ENCODE measurements at regions not wholly inside any gene's neighbourhood (a gene's known extent, or its start where the extent isn't known, plus 50 kb on each side); places are given as distances from the start of the nearest gene placed in this dataset.

GRCh38 chr14:97420211-97420610, 623.0 kb downstream of the VRK1 start:
- Histone ChIP-seq H3K27ac (ENCODE audit: low read depth, low read length) (no peak overlapping the region), H3K27me3 (ENCODE audit: control insufficient read depth in 5 of 5, insufficient read depth in 4 of 5, low read length in 5 of 5) (peaks cover 0 to 4% (median 0%) of the 10 kb centered on the region in 5 donors), H3K4me1 (ENCODE audit: control insufficient read depth in 5 of 5, insufficient read depth in 5 of 5, low read length in 5 of 5) (peaks cover 0 to 13% (median 0%) of the 10 kb centered on the region in 5 donors), H3K4me3 (ENCODE audit: low read depth in 1 of 5, low read length in 5 of 5) (no peak overlapping the region), H3K9me3 (ENCODE audit: control insufficient read depth in 5 of 5, low read length in 5 of 5) (no peaks in the 10 kb centered on the region), H3K9ac (ENCODE audit: low read length in 5 of 5) (no peak overlapping the region), H3K36me3 (ENCODE audit: control insufficient read depth in 5 of 5, insufficient read depth in 5 of 5, low read length in 5 of 5) (no peaks in the 10 kb centered on the region)

- Histone ChIP-seq H3K27me3 (ENCODE audit: control insufficient read depth in 5 of 5, insufficient read depth in 4 of 5, low read length in 5 of 5) (peaks cover 0 to 4% (median 2%) of the 10 kb centered on the region in 5 donors), H3K9me3 (ENCODE audit: control insufficient read depth in 5 of 5, low read length in 5 of 5) (no peaks in the 10 kb centered on the region), H3K4me1 (ENCODE audit: control insufficient read depth in 5 of 5, insufficient read depth in 5 of 5, low read length in 5 of 5) (no peaks in the 10 kb centered on the region), H3K36me3 (ENCODE audit: control insufficient read depth in 5 of 5, insufficient read depth in 5 of 5, low read length in 5 of 5) (no peaks in the 10 kb centered on the region), H3K4me3 (ENCODE audit: low read depth in 1 of 5, low read length in 5 of 5) (no peak overlapping the region), H3K9ac (ENCODE audit: low read length in 5 of 5) (no peak overlapping the region), H3K27ac (ENCODE audit: low read depth, low read length) (no peak overlapping the region)
Measured at GRCh38 chr14:97426776-97427175, 629.6 kb downstream of the VRK1 start.

- Histone ChIP-seq H3K27me3 (ENCODE audit: control insufficient read depth in 5 of 5, insufficient read depth in 4 of 5, low read length in 5 of 5) (peaks cover 0 to 2% (median 0%) of the 10 kb centered on the region in 5 donors), H3K9ac (ENCODE audit: low read length in 5 of 5) (no peak overlapping the region), H3K4me3 (ENCODE audit: low read depth in 1 of 5, low read length in 5 of 5) (no peak overlapping the region)
Measured at GRCh38 chr14:97428808-97429440, 631.7 kb downstream of the VRK1 start.

GRCh38 chr14:97432586-97432985, 635.4 kb downstream of the VRK1 start:
- H3K9me3 ChIP-seq (ENCODE audit: control insufficient read depth in 5 of 5, low read length in 5 of 5) = no peaks in the 10 kb centered on the region
- H3K27me3 ChIP-seq (ENCODE audit: control insufficient read depth in 5 of 5, insufficient read depth in 4 of 5, low read length in 5 of 5) = peaks cover 0 to 7% (median 0%) of the 10 kb centered on the region in 5 donors
- no peak overlapping the region for H3K4me3 ChIP-seq (ENCODE audit: low read depth in 1 of 5, low read length in 5 of 5)
- H3K27ac ChIP-seq (ENCODE audit: low read depth, low read length) = no peak overlapping the region
- H3K9ac ChIP-seq (ENCODE audit: low read length in 5 of 5) = no peak overlapping the region
- H3K4me1 ChIP-seq (ENCODE audit: control insufficient read depth in 5 of 5, insufficient read depth in 5 of 5, low read length in 5 of 5) = no peaks in the 10 kb centered on the region
- no peaks in the 10 kb centered on the region for H3K36me3 ChIP-seq (ENCODE audit: control insufficient read depth in 5 of 5, insufficient read depth in 5 of 5, low read length in 5 of 5)

More at GRCh38 chr14:97428808-97429440, 631.7 kb downstream of the VRK1 start:
- H3K4me1 ChIP-seq (ENCODE audit: control insufficient read depth in 5 of 5, insufficient read depth in 5 of 5, low read length in 5 of 5) = no peaks in the 10 kb centered on the region
- H3K27ac ChIP-seq (ENCODE audit: low read depth, low read length) = no peak overlapping the region
- H3K9me3 ChIP-seq (ENCODE audit: control insufficient read depth in 5 of 5, low read length in 5 of 5) = no peaks in the 10 kb centered on the region
- no peaks in the 10 kb centered on the region for H3K36me3 ChIP-seq (ENCODE audit: control insufficient read depth in 5 of 5, insufficient read depth in 5 of 5, low read length in 5 of 5)

GRCh38 chr14:97441740-97442362, 644.7 kb downstream of the VRK1 start:
- no peak overlapping the region for H3K27ac ChIP-seq (ENCODE audit: low read depth, low read length)
- no peaks in the 10 kb centered on the region for H3K4me1 ChIP-seq (ENCODE audit: control insufficient read depth in 5 of 5, insufficient read depth in 5 of 5, low read length in 5 of 5)
- H3K4me3 ChIP-seq (ENCODE audit: low read depth in 1 of 5, low read length in 5 of 5) = no peak overlapping the region
- H3K36me3 ChIP-seq (ENCODE audit: control insufficient read depth in 5 of 5, insufficient read depth in 5 of 5, low read length in 5 of 5) = no peaks in the 10 kb centered on the region
- no peaks in the 10 kb centered on the region for H3K27me3 ChIP-seq (ENCODE audit: control insufficient read depth in 5 of 5, insufficient read depth in 4 of 5, low read length in 5 of 5)
- H3K9me3 ChIP-seq (ENCODE audit: control insufficient read depth in 5 of 5, low read length in 5 of 5) = peaks cover 0 to 5% (median 0%) of the 10 kb centered on the region in 5 donors
- no peak overlapping the region for H3K9ac ChIP-seq (ENCODE audit: low read length in 5 of 5)

GRCh38 chr14:97442363-97442762, 645.2 kb downstream of the VRK1 start:
- Histone ChIP-seq H3K27me3 (ENCODE audit: control insufficient read depth in 5 of 5, insufficient read depth in 4 of 5, low read length in 5 of 5) (no peaks in the 10 kb centered on the region), H3K36me3 (ENCODE audit: control insufficient read depth in 5 of 5, insufficient read depth in 5 of 5, low read length in 5 of 5) (no peaks in the 10 kb centered on the region), H3K4me1 (ENCODE audit: control insufficient read depth in 5 of 5, insufficient read depth in 5 of 5, low read length in 5 of 5) (no peaks in the 10 kb centered on the region), H3K27ac (ENCODE audit: low read depth, low read length) (no peak overlapping the region), H3K9ac (ENCODE audit: low read length in 5 of 5) (no peak overlapping the region), H3K9me3 (ENCODE audit: control insufficient read depth in 5 of 5, low read length in 5 of 5) (peaks cover 0 to 5% (median 0%) of the 10 kb centered on the region in 5 donors), H3K4me3 (ENCODE audit: low read depth in 1 of 5, low read length in 5 of 5) (no peak overlapping the region)

- Histone ChIP-seq H3K4me1 (ENCODE audit: control insufficient read depth in 5 of 5, insufficient read depth in 5 of 5, low read length in 5 of 5) (no peaks in the 10 kb centered on the region), H3K4me3 (ENCODE audit: low read depth in 1 of 5, low read length in 5 of 5) (no peak overlapping the region), H3K27me3 (ENCODE audit: control insufficient read depth in 5 of 5, insufficient read depth in 4 of 5, low read length in 5 of 5) (no peaks in the 10 kb centered on the region), H3K36me3 (ENCODE audit: control insufficient read depth in 5 of 5, insufficient read depth in 5 of 5, low read length in 5 of 5) (no peaks in the 10 kb centered on the region), H3K27ac (ENCODE audit: low read depth, low read length) (no peak overlapping the region), H3K9me3 (ENCODE audit: control insufficient read depth in 5 of 5, low read length in 5 of 5) (no peaks in the 10 kb centered on the region), H3K9ac (ENCODE audit: low read length in 5 of 5) (no peak overlapping the region)
Measured at GRCh38 chr14:97443412-97443811, 646.2 kb downstream of the VRK1 start.

GRCh38 chr14:97444248-97444647, 647.1 kb downstream of the VRK1 start:
- Histone ChIP-seq H3K4me3 (ENCODE audit: low read depth in 1 of 5, low read length in 5 of 5) (no peak overlapping the region), H3K9ac (ENCODE audit: low read length in 5 of 5) (no peak overlapping the region), H3K27me3 (ENCODE audit: control insufficient read depth in 5 of 5, insufficient read depth in 4 of 5, low read length in 5 of 5) (no peaks in the 10 kb centered on the region), H3K4me1 (ENCODE audit: control insufficient read depth in 5 of 5, insufficient read depth in 5 of 5, low read length in 5 of 5) (no peaks in the 10 kb centered on the region), H3K36me3 (ENCODE audit: control insufficient read depth in 5 of 5, insufficient read depth in 5 of 5, low read length in 5 of 5) (no peaks in the 10 kb centered on the region), H3K9me3 (ENCODE audit: control insufficient read depth in 5 of 5, low read length in 5 of 5) (no peaks in the 10 kb centered on the region), H3K27ac (ENCODE audit: low read depth, low read length) (no peak overlapping the region)

GRCh38 chr14:97445367-97445766, 648.2 kb downstream of the VRK1 start:
- Histone ChIP-seq H3K4me1 (ENCODE audit: control insufficient read depth in 5 of 5, insufficient read depth in 5 of 5, low read length in 5 of 5) (no peaks in the 10 kb centered on the region), H3K36me3 (ENCODE audit: control insufficient read depth in 5 of 5, insufficient read depth in 5 of 5, low read length in 5 of 5) (no peaks in the 10 kb centered on the region), H3K9ac (ENCODE audit: low read length in 5 of 5) (no peak overlapping the region), H3K27ac (ENCODE audit: low read depth, low read length) (no peak overlapping the region), H3K4me3 (ENCODE audit: low read depth in 1 of 5, low read length in 5 of 5) (no peak overlapping the region), H3K27me3 (ENCODE audit: control insufficient read depth in 5 of 5, insufficient read depth in 4 of 5, low read length in 5 of 5) (no peaks in the 10 kb centered on the region), H3K9me3 (ENCODE audit: control insufficient read depth in 5 of 5, low read length in 5 of 5) (no peaks in the 10 kb centered on the region)

- Histone ChIP-seq H3K27ac (ENCODE audit: low read depth, low read length) (no peak overlapping the region), H3K9me3 (ENCODE audit: control insufficient read depth in 5 of 5, low read length in 5 of 5) (no peaks in the 10 kb centered on the region), H3K9ac (ENCODE audit: low read length in 5 of 5) (no peak overlapping the region), H3K36me3 (ENCODE audit: control insufficient read depth in 5 of 5, insufficient read depth in 5 of 5, low read length in 5 of 5) (no peaks in the 10 kb centered on the region), H3K27me3 (ENCODE audit: control insufficient read depth in 5 of 5, insufficient read depth in 4 of 5, low read length in 5 of 5) (no peaks in the 10 kb centered on the region), H3K4me1 (ENCODE audit: control insufficient read depth in 5 of 5, insufficient read depth in 5 of 5, low read length in 5 of 5) (no peaks in the 10 kb centered on the region), H3K4me3 (ENCODE audit: low read depth in 1 of 5, low read length in 5 of 5) (no peak overlapping the region)
Measured at GRCh38 chr14:97446087-97446486, 648.9 kb downstream of the VRK1 start.

All from subcutaneous abdominal adipose tissue (tissue), 5 donors.